ENCODE measurements at regions not wholly inside any gene's neighbourhood (a gene's known extent, or its start where the extent isn't known, plus 50 kb on each side); places are given as distances from the start of the nearest gene placed in this dataset.

- TF ChIP-seq RCOR1 (IDR thresholded peaks at IDR 0.05; ENCODE audit: insufficient replicate concordance, low read length) (no peak), POLR2A (IDR thresholded peaks at IDR 0.05; ENCODE audit: low read depth, low read length) (no peak), MAFK (IDR thresholded peaks at IDR 0.05; ENCODE audit: low read depth, low read length) (no peak), RAD21 (IDR thresholded peaks at IDR 0.05; ENCODE audit: low read length) (no peak; the same call in 1 of the 2 replicates)
- TF ChIP-seq, protein P1, sequence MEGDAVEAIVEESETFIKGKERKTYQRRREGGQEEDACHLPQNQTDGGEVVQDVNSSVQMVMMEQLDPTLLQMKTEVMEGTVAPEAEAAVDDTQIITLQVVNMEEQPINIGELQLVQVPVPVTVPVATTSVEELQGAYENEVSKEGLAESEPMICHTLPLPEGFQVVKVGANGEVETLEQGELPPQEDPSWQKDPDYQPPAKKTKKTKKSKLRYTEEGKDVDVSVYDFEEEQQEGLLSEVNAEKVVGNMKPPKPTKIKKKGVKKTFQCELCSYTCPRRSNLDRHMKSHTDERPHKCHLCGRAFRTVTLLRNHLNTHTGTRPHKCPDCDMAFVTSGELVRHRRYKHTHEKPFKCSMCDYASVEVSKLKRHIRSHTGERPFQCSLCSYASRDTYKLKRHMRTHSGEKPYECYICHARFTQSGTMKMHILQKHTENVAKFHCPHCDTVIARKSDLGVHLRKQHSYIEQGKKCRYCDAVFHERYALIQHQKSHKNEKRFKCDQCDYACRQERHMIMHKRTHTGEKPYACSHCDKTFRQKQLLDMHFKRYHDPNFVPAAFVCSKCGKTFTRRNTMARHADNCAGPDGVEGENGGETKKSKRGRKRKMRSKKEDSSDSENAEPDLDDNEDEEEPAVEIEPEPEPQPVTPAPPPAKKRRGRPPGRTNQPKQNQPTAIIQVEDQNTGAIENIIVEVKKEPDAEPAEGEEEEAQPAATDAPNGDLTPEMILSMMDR (conservative IDR thresholded peaks at IDR 0.05; ENCODE audit: low read depth, low read length), result no peak
Observed at GRCh38 chr14:22300646-22301045, 288.4 kb downstream of the DAD1 start.

Data from IMR-90 (cell line).